ENCODE measurements at regions not wholly inside any gene's neighbourhood (a gene's known extent, or its start where the extent isn't known, plus 50 kb on each side); places are given as distances from the start of the nearest gene placed in this dataset.

- WGBS (ENCODE audit: insufficient coverage), result no CpG with 5 or more reads among the region's 4 CpGs
- no peaks in the 10 kb centered on the region for H3K27me3 ChIP-seq (ENCODE audit: control insufficient read depth, insufficient read depth, low read length)
- DNase-seq (ENCODE audit: low read depth in 4 of 6, low spot score in 6 of 6), result no peak
Measured at GRCh38 chr4:35963383-35963782, 280.9 kb downstream of the ARAP2 start.

DNA sequence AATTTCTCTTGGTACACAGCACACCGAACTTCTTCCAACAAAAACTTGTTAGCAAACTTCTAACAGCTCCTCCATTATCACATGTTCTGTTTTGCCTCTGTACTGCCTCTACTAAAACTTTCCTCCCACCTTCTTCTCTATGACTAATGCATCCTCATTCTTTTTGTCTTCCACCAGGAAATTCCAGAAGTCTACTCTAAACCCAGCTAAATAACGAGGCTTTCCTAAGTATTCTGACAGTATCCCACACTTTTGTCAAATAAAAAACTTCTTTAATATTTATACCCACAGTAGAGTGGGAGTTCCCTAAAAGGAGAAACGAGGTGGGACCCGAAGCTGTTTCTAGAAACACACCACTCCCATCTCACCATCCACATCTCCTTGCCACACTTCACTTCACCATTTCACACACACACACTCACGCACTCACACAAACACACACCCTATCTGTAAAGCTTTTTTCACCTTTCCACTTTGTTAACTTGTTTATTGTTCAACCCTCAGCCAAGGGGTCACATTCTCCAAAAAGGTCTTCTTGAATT, 280.3 kb downstream of the ARAP2 start:
- Histone ChIP-seq H3K9me3 (ENCODE audit: control insufficient read depth, insufficient read depth, low read length) (no peaks in the 10 kb centered on the region), H3K27me3 (ENCODE audit: control insufficient read depth, insufficient read depth, low read length) (no peaks in the 10 kb centered on the region), H3K4me3 (ENCODE audit: low read depth, low read length) (no peak overlapping the region), H3K4me1 (ENCODE audit: control insufficient read depth, insufficient read depth, low read length) (no peaks in the 10 kb centered on the region), H3K36me3 (ENCODE audit: control insufficient read depth, insufficient read depth, low read length) (no peaks in the 10 kb centered on the region), H3K27ac (ENCODE audit: low read depth, low read length) (no peak overlapping the region)
- WGBS (ENCODE audit: insufficient coverage), result 94% methylated on average over 4 of the region's 5 CpGs
- DNase-seq (ENCODE audit: low read depth in 4 of 6, low spot score in 6 of 6), result no peak

More at GRCh38 chr4:35963383-35963782, 280.9 kb downstream of the ARAP2 start:
- Histone ChIP-seq H3K36me3 (ENCODE audit: control insufficient read depth, insufficient read depth, low read length) (no peaks in the 10 kb centered on the region), H3K4me1 (ENCODE audit: control insufficient read depth, insufficient read depth, low read length) (no peaks in the 10 kb centered on the region), H3K9me3 (ENCODE audit: control insufficient read depth, insufficient read depth, low read length) (no peaks in the 10 kb centered on the region), H3K4me3 (ENCODE audit: low read depth, low read length) (no peak overlapping the region), H3K27ac (ENCODE audit: low read depth, low read length) (no peak overlapping the region)

GRCh38 chr4:35965300-35965699, 279.0 kb downstream of the ARAP2 start:
- Histone ChIP-seq H3K36me3 (ENCODE audit: control insufficient read depth, insufficient read depth, low read length) (no peaks in the 10 kb centered on the region), H3K4me1 (ENCODE audit: control insufficient read depth, insufficient read depth, low read length) (no peaks in the 10 kb centered on the region), H3K27ac (ENCODE audit: low read depth, low read length) (no peak overlapping the region), H3K4me3 (ENCODE audit: low read depth, low read length) (no peak overlapping the region), H3K27me3 (ENCODE audit: control insufficient read depth, insufficient read depth, low read length) (no peaks in the 10 kb centered on the region), H3K9me3 (ENCODE audit: control insufficient read depth, insufficient read depth, low read length) (no peaks in the 10 kb centered on the region)
- DNase-seq (ENCODE audit: low read depth in 4 of 6, low spot score in 6 of 6), result no peak
- WGBS (ENCODE audit: insufficient coverage), result no CpG with 5 or more reads among the region's 1 CpG

DNA sequence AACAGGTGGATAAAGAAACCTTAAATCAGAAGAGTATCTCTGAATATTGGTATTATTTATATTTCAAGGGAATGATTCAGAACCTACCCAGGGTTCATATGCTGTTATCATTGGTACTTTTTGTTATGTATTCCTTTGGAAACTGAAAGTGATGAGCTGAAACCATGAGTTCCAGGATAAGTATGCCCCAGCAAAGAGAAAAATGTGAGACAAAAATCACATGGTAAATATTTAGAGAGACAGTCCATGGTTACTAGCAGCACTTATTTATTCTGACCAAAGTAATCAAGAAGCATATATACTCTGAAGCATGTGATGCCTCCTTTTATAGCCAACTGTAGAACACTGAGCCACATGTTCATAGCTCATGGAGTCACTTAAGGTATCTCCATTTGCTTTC, 277.7 kb downstream of the ARAP2 start:
- Histone ChIP-seq H3K27me3 (ENCODE audit: control insufficient read depth, insufficient read depth, low read length) (no peaks in the 10 kb centered on the region), H3K27ac (ENCODE audit: low read depth, low read length) (no peak overlapping the region)
- DNase-seq (ENCODE audit: low read depth in 4 of 6, low spot score in 6 of 6), result no peak

DNA sequence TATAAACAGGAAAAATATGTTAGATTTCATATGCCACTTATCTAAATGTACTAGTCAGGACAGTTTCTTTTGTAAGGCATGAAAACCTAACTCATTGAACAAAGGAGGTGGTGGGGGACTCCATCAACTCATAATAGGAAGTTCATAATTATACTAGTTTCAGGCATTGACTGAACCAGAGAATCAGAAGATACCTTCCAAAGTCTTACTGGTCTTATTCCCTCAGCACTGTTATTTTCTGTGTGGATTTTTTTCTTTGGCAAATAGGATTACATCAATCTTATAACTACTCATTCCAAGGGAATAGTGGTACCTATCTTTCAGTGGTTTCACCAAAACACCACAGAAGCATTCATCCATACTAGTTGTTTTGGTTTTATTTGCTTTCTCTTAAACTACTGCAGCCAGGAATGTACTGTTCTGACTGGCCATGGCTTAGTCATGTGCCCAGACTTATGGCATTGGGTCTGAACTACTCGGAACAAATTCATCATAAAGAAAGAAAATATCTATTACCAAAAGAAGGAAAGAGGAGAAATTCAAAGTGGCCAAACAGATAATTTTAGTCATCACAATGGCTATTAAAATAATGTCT, 273.9 kb downstream of the ARAP2 start:
- no peaks in the 10 kb centered on the region for H3K27me3 ChIP-seq (ENCODE audit: control insufficient read depth, insufficient read depth, low read length)
- no peak overlapping the region for H3K4me3 ChIP-seq (ENCODE audit: low read depth, low read length)
- no peaks in the 10 kb centered on the region for H3K9me3 ChIP-seq (ENCODE audit: control insufficient read depth, insufficient read depth, low read length)
- DNase-seq (ENCODE audit: low read depth in 4 of 6, low spot score in 6 of 6), result no peak
- H3K4me1 ChIP-seq (ENCODE audit: control insufficient read depth, insufficient read depth, low read length), result no peaks in the 10 kb centered on the region
- WGBS (ENCODE audit: insufficient coverage), result no CpG with 5 or more reads among the region's 1 CpG
- H3K36me3 ChIP-seq (ENCODE audit: control insufficient read depth, insufficient read depth, low read length), result no peaks in the 10 kb centered on the region
- no peak overlapping the region for H3K27ac ChIP-seq (ENCODE audit: low read depth, low read length)

More for the DNA sequence above, 277.7 kb downstream of the ARAP2 start:
- no peaks in the 10 kb centered on the region for H3K9me3 ChIP-seq (ENCODE audit: control insufficient read depth, insufficient read depth, low read length)
- H3K36me3 ChIP-seq (ENCODE audit: control insufficient read depth, insufficient read depth, low read length), result no peaks in the 10 kb centered on the region
- H3K4me1 ChIP-seq (ENCODE audit: control insufficient read depth, insufficient read depth, low read length), result no peaks in the 10 kb centered on the region
- H3K4me3 ChIP-seq (ENCODE audit: low read depth, low read length), result no peak overlapping the region

DNA sequence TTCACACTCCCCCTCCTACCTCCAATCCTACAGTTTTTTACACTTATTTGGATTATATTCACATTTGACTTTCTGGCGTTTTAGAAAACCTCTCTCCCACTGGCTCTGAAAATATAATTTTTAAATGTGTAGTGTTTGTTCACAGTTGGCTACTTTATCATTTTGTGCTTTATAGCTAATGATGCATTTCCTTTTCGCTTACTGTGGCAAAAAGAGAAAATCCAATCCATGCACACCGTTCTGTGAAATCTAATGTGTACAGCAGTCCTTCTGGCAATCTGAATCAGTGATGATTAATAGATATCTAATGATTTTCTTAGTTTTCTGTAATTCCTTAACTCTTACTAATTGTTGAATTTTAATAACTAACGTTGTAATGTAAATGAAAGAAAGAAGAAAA, 271.5 kb downstream of the ARAP2 start:
- Histone ChIP-seq H3K9me3 (ENCODE audit: control insufficient read depth, insufficient read depth, low read length) (no peaks in the 10 kb centered on the region), H3K4me1 (ENCODE audit: control insufficient read depth, insufficient read depth, low read length) (no peaks in the 10 kb centered on the region), H3K27me3 (ENCODE audit: control insufficient read depth, insufficient read depth, low read length) (no peaks in the 10 kb centered on the region), H3K4me3 (ENCODE audit: low read depth, low read length) (no peak overlapping the region), H3K27ac (ENCODE audit: low read depth, low read length) (no peak overlapping the region), H3K36me3 (ENCODE audit: control insufficient read depth, insufficient read depth, low read length) (no peaks in the 10 kb centered on the region)
- WGBS (ENCODE audit: insufficient coverage), result no CpG with 5 or more reads among the region's 4 CpGs
- no peak for DNase-seq (ENCODE audit: low read depth in 4 of 6, low spot score in 6 of 6)

DNA sequence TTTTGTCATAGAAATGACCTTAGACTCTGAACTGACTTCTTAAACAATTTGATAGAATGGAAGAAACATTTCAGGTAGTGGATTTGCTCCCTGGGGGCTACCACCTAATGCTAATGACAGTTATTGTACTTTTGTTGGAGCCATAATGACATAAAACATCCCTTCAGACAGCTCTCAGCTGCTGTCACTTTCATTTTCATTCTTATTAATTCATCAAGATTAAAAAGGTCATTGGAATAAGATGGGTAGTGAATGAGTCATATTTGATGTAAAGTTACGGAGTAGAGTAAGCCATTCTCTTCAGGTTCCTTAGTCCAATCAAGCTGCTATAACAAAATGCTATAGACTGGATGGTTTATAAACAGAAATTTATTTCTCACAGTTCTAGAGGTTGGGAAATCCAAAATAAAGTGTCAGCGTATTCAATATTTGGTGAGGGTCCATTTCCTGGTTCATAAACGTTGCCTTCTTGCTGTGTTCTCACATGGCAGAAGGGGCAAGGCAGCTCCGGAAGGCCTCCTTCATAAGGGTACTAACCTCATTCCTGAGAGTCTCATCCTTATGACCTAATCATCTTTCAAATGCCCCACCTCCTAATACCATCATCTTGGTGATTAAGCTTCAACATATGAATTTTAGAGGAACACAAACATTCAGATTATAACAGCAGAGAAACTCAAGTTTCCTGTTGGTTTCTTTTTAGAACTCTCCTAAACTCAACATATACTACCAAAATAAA, 268.5 kb downstream of the ARAP2 start:
- no peak overlapping the region for H3K27ac ChIP-seq (ENCODE audit: low read depth, low read length)
- no peaks in the 10 kb centered on the region for H3K27me3 ChIP-seq (ENCODE audit: control insufficient read depth, insufficient read depth, low read length)
- H3K4me3 ChIP-seq (ENCODE audit: low read depth, low read length), result no peak overlapping the region
- H3K36me3 ChIP-seq (ENCODE audit: control insufficient read depth, insufficient read depth, low read length), result no peaks in the 10 kb centered on the region
- no peaks in the 10 kb centered on the region for H3K4me1 ChIP-seq (ENCODE audit: control insufficient read depth, insufficient read depth, low read length)
- no peak for DNase-seq (ENCODE audit: low read depth in 4 of 6, low spot score in 6 of 6)
- H3K9me3 ChIP-seq (ENCODE audit: control insufficient read depth, insufficient read depth, low read length), result no peaks in the 10 kb centered on the region
- 92% methylated on average over 3 of the region's 4 CpGs for WGBS (ENCODE audit: insufficient coverage)

DNA sequence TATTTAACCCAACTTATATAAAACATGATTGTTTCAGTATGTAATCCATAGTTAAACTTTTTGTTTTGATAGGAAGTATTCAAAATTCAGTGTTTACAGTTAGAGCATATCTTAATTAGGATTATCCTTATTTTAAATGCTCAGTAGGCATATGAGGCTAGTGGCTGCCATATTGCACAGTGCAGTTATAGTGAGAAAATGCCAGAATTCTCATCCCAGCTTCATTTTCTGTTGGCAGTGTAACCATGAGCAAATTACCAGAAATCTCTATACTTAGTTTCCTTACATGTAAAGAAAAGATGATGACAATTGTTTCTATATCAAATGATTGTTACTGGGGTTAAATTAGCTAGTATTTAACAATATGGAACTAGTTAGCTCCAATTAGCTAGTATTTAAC, 265.8 kb downstream of the ARAP2 start:
- DNase-seq (ENCODE audit: low read depth in 4 of 6, low spot score in 6 of 6), result peak in 1 of 6 donors; percentile 70

GRCh38 chr4:35982318-35982717, 262.0 kb downstream of the ARAP2 start:
- WGBS (ENCODE audit: insufficient coverage), result 100% methylated on average over 1 of the region's 1 CpG
- no peaks in the 10 kb centered on the region for H3K36me3 ChIP-seq (ENCODE audit: control insufficient read depth, insufficient read depth, low read length)
- H3K27me3 ChIP-seq (ENCODE audit: control insufficient read depth, insufficient read depth, low read length), result no peaks in the 10 kb centered on the region
- no peak overlapping the region for H3K4me3 ChIP-seq (ENCODE audit: low read depth, low read length)
- DNase-seq (ENCODE audit: low read depth in 4 of 6, low spot score in 6 of 6), result no peak
- H3K4me1 ChIP-seq (ENCODE audit: control insufficient read depth, insufficient read depth, low read length), result no peaks in the 10 kb centered on the region
- no peaks in the 10 kb centered on the region for H3K9me3 ChIP-seq (ENCODE audit: control insufficient read depth, insufficient read depth, low read length)
- no peak overlapping the region for H3K27ac ChIP-seq (ENCODE audit: low read depth, low read length)

More for the DNA sequence above, 265.8 kb downstream of the ARAP2 start:
- H3K27me3 ChIP-seq (ENCODE audit: control insufficient read depth, insufficient read depth, low read length), result no peaks in the 10 kb centered on the region
- H3K27ac ChIP-seq (ENCODE audit: low read depth, low read length), result no peak overlapping the region
- no peaks in the 10 kb centered on the region for H3K4me1 ChIP-seq (ENCODE audit: control insufficient read depth, insufficient read depth, low read length)
- no peak overlapping the region for H3K4me3 ChIP-seq (ENCODE audit: low read depth, low read length)
- H3K36me3 ChIP-seq (ENCODE audit: control insufficient read depth, insufficient read depth, low read length), result no peaks in the 10 kb centered on the region
- no peaks in the 10 kb centered on the region for H3K9me3 ChIP-seq (ENCODE audit: control insufficient read depth, insufficient read depth, low read length)

DNA sequence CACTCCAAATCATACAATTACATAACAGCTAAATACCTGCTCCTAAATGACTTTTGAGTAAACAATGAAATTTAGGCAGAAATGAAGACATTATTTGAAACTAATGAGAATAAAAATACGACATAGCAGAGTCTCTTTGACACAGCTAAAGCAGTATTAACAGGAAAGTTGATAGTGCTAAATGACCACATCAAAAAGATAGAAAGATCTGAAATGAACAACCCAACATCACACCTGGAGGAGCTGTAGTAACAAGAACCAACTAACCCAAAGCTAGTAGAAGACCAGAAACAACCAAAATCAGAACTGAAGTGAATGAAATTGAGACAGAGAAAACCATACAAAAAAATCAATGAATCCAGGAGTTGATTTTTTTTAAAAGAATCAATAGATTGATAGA, 257.8 kb downstream of the ARAP2 start:
- H3K27me3 ChIP-seq (ENCODE audit: control insufficient read depth, insufficient read depth, low read length), result no peaks in the 10 kb centered on the region
- no peak overlapping the region for H3K27ac ChIP-seq (ENCODE audit: low read depth, low read length)
- WGBS (ENCODE audit: insufficient coverage), result no CpG with 5 or more reads among the region's 1 CpG
- no peak overlapping the region for H3K4me3 ChIP-seq (ENCODE audit: low read depth, low read length)
- DNase-seq (ENCODE audit: low read depth in 4 of 6, low spot score in 6 of 6), result no peak
- H3K4me1 ChIP-seq (ENCODE audit: control insufficient read depth, insufficient read depth, low read length), result no peaks in the 10 kb centered on the region
- no peaks in the 10 kb centered on the region for H3K9me3 ChIP-seq (ENCODE audit: control insufficient read depth, insufficient read depth, low read length)
- no peaks in the 10 kb centered on the region for H3K36me3 ChIP-seq (ENCODE audit: control insufficient read depth, insufficient read depth, low read length)
